ENCODE measurements at regions not wholly inside any gene's neighbourhood (a gene's known extent, or its start where the extent isn't known, plus 50 kb on each side); places are given as distances from the start of the nearest gene placed in this dataset.

DNA sequence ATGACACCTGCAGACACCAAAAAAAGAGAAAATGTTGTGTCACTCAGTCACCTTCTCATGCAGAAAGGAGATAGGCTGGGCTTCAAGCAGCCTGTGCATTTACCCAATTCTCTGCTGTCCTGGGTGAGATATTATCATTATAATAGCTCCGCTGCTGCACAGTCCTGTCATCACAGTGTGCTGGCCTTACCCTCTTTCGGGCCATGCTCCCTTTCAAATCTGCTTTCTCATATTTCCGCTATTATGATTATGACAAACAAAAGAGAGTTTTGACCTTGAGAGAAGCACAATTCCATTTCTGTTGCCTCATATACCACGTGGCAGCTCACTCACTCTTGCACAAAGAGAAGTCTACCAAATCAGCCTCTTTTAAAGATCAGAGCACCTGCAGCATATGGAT, 1350.1 kb upstream of the ACO1 start:
- TF ChIP-seq, protein P1, sequence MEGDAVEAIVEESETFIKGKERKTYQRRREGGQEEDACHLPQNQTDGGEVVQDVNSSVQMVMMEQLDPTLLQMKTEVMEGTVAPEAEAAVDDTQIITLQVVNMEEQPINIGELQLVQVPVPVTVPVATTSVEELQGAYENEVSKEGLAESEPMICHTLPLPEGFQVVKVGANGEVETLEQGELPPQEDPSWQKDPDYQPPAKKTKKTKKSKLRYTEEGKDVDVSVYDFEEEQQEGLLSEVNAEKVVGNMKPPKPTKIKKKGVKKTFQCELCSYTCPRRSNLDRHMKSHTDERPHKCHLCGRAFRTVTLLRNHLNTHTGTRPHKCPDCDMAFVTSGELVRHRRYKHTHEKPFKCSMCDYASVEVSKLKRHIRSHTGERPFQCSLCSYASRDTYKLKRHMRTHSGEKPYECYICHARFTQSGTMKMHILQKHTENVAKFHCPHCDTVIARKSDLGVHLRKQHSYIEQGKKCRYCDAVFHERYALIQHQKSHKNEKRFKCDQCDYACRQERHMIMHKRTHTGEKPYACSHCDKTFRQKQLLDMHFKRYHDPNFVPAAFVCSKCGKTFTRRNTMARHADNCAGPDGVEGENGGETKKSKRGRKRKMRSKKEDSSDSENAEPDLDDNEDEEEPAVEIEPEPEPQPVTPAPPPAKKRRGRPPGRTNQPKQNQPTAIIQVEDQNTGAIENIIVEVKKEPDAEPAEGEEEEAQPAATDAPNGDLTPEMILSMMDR (IDR thresholded peaks at IDR 0.05; ENCODE audit: extremely low read depth in 1 of 2, insufficient read depth in 1 of 2, low read depth in 1 of 2, low read length in 2 of 2), result no peak
- TF ChIP-seq, protein P2, sequence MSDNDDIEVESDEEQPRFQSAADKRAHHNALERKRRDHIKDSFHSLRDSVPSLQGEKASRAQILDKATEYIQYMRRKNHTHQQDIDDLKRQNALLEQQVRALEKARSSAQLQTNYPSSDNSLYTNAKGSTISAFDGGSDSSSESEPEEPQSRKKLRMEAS (IDR thresholded peaks at IDR 0.05; ENCODE audit: insufficient read depth, insufficient read length), result no peak
